Liver (tissue), 8 donors: ENCODE measurements at regions not wholly inside any gene's neighbourhood (a gene's known extent, or its start where the extent isn't known, plus 50 kb on each side); places are given as distances from the start of the nearest gene placed in this dataset.

ENCODE experiments used
- DNase-seq: peaks from one replicate; pipeline ENCODE4 v3.0.0-alpha.2; 2017; ENCODE audit warnings: low spot score
- H3K27ac ChIP-seq, 2 donors: one replicate each; pipeline ENCODE4 v1.7.0; 2013; ENCODE audit warnings: inconsistent platforms in 2 of 2, low read length in 2 of 2, control low read depth in 1 of 2, low read depth in 1 of 2, mild to moderate bottlenecking in 1 of 2
- H3K27me3 ChIP-seq, 4 donors: one replicate each; pipeline versions ENCODE4 v1.6.1 to v1.7.0; 2013; ENCODE audit warnings: low read length in 3 of 4, inconsistent platforms in 1 of 4, mild to moderate bottlenecking in 1 of 4, moderate library complexity in 1 of 4; ENCODE audit not compliant: control insufficient read depth in 4 of 4, insufficient read depth in 4 of 4
- H3K36me3 ChIP-seq, 4 donors: one replicate each; pipeline versions ENCODE4 v1.6.1 to v1.7.0; 2013; ENCODE audit warnings: low read length in 3 of 4, mild to moderate bottlenecking in 3 of 4, low read depth in 1 of 4, moderate library complexity in 1 of 4; ENCODE audit not compliant: control insufficient read depth in 4 of 4, insufficient read depth in 3 of 4
- H3K4me1 ChIP-seq, 4 donors: one replicate each; pipeline versions ENCODE4 v1.6.1 to v1.7.0; 2013; ENCODE audit warnings: low read length in 3 of 4, mild to moderate bottlenecking in 3 of 4, moderate library complexity in 1 of 4; ENCODE audit not compliant: control insufficient read depth in 4 of 4, insufficient read depth in 4 of 4
- H3K4me3 ChIP-seq, 3 donors: one replicate each; pipeline versions ENCODE4 v1.6.1 to v1.7.0; 2013; ENCODE audit warnings: low read length in 3 of 3, control low read depth in 1 of 3, low read depth in 1 of 3, mild to moderate bottlenecking in 1 of 3
- H3K9ac ChIP-seq, 2 donors: one replicate each; pipeline ENCODE4 v1.7.0; 2013; ENCODE audit warnings: low read length in 2 of 2, mild to moderate bottlenecking in 2 of 2, moderate library complexity in 2 of 2, control low read depth in 1 of 2, low read depth in 1 of 2
- H3K9me3 ChIP-seq, 4 donors: one replicate each; pipeline versions ENCODE4 v1.6.1 to v1.7.0; 2013; ENCODE audit warnings: low read length in 3 of 4; ENCODE audit not compliant: control insufficient read depth in 4 of 4
- EGR1 ChIP-seq, 2 donors: IDR thresholded peaks; 2 replicates each; pipeline ENCODE4 v1.6.1; 2016 to 2018; ENCODE audit warnings: antibody characterized with exemption in 2 of 2, low read depth in 2 of 2
- FOXA1 ChIP-seq: IDR thresholded peaks from 2 replicates; pipeline ENCODE4 v1.6.1; 2016; ENCODE audit warnings: antibody characterized with exemption
- FOXA2 ChIP-seq: IDR thresholded peaks from 2 replicates; pipeline ENCODE4 v1.6.1; 2016; ENCODE audit warnings: antibody characterized with exemption
- HNF4A ChIP-seq, 2 donors: conservative IDR thresholded peaks; 2 replicates each; pipeline ENCODE4 v1.6.1; 2016; ENCODE audit warnings: antibody characterized with exemption in 2 of 2, mild to moderate bottlenecking in 2 of 2
- HNF4G ChIP-seq: IDR thresholded peaks from 2 replicates; pipeline ENCODE4 v1.6.1; 2016; ENCODE audit warnings: antibody characterized with exemption
- NR2F2 ChIP-seq: IDR thresholded peaks from 2 replicates; pipeline ENCODE4 v1.6.1; 2016; ENCODE audit warnings: antibody characterized with exemption
- RAD21 ChIP-seq, 2 donors: IDR thresholded peaks; 2 replicates each; pipeline ENCODE4 v1.6.1; 2016; ENCODE audit warnings: antibody characterized with exemption in 2 of 2, mild to moderate bottlenecking in 2 of 2
- RXRA ChIP-seq, 2 donors: IDR thresholded peaks; 2 replicates each; pipeline ENCODE4 v1.6.1; 2017 to 2018; ENCODE audit warnings: antibody characterized with exemption in 2 of 2, mild to moderate bottlenecking in 1 of 2
- SP1 ChIP-seq: IDR thresholded peaks from 2 replicates; pipeline ENCODE4 v1.6.1; 2018; ENCODE audit warnings: antibody characterized with exemption, mild to moderate bottlenecking
- YY1 ChIP-seq: IDR thresholded peaks from 2 replicates; pipeline ENCODE4 v1.6.1; 2016; ENCODE audit warnings: antibody characterized with exemption, mild to moderate bottlenecking
- WGBS: extraction: QIAGEN DNeasy Blood & Tissue Kit; methylation state at CpG from one replicate; pipeline ENCODE4 v1.1.7; 2013; 5-methylcytosine and 5-hydroxymethylcytosine counted together
- TF ChIP-seq, protein P1 (sequence below): fragments of 150-350 bp; IDR thresholded peaks from 2 replicates; pipeline ENCODE4 v1.5.1; 2017; ENCODE audit warnings: improper control_type of control experiment, low read depth, low read length; ENCODE audit not compliant: missing input control
- TF ChIP-seq, protein P2 (sequence below): IDR thresholded peaks from 2 replicates; pipeline ENCODE4 v1.6.1; 2016; ENCODE audit warnings: antibody characterized with exemption
- TF ChIP-seq, protein P3 (sequence below): IDR thresholded peaks from 2 replicates; pipeline ENCODE4 v1.6.1; 2016; ENCODE audit warnings: antibody characterized with exemption
- donor health status: healthy.
- donor health status: healthy.
- donor health status: healthy.
- donor health status: healthy.
- donor health status: healthy.

DNA sequence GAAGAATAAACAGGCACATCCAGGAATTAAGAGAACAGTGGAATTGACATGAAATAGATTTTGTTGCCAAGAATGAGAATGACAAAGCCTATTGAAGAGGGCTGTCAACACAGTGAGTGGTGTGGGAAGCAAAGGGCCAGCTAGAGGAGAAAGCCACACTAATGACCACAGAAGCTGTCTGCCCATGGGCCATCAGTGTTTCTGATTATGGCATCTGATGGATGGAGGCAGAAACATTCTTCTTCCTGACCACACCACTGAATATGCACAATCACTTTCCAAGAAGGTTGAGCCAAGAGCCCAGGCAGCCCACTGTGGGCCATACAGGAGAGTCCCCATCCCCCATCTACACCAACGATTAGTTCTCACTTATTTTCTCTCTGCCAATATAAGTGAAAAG is 146.0 kb upstream of the SH3BP4 start:
- Histone ChIP-seq H3K27me3 (no peaks in the 10 kb centered on the region), H3K9ac (no peak overlapping the region), H3K36me3 (no peaks in the 10 kb centered on the region), H3K9me3 (no peaks in the 10 kb centered on the region), H3K27ac (no peak overlapping the region), H3K4me3 (no peak overlapping the region), H3K4me1 (peaks cover 2 to 13% (median 8%) of the 10 kb centered on the region in 4 donors)
- DNase-seq, result no peak
- whole genome bisulfite sequencing, result 94% methylated on average over 1 of the region's 1 CpG
- TF ChIP-seq HNF4G (no peak), FOXA1 (no peak)

DNA sequence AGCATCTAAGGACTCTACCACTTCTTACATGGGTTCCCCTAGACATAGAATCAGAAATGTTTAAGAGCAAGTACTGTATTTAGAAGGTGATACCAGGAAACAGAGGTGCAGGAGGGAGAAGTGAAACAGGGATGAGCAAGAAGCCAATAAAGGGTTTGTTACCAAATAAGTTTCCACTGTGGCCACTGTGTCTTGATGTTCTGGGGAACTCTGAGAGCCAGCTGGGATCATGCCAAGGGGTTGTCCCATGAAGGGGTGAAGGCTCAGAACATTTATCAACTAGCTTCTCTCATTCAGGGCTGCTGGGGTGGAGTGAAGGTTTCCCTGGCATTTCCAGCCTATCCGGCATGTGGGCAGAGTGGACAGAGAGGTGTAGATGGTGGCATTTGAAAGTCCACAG is 147.1 kb upstream of the SH3BP4 start:
- H3K27me3 ChIP-seq, result no peaks in the 10 kb centered on the region
- WGBS, result 52% methylated on average over 1 of the region's 1 CpG
- H3K4me3 ChIP-seq, result no peak overlapping the region
- peaks cover 2 to 18% (median 8%) of the 10 kb centered on the region in 4 donors for H3K4me1 ChIP-seq
- no peaks in the 10 kb centered on the region for H3K36me3 ChIP-seq
- TF ChIP-seq, protein P1, sequence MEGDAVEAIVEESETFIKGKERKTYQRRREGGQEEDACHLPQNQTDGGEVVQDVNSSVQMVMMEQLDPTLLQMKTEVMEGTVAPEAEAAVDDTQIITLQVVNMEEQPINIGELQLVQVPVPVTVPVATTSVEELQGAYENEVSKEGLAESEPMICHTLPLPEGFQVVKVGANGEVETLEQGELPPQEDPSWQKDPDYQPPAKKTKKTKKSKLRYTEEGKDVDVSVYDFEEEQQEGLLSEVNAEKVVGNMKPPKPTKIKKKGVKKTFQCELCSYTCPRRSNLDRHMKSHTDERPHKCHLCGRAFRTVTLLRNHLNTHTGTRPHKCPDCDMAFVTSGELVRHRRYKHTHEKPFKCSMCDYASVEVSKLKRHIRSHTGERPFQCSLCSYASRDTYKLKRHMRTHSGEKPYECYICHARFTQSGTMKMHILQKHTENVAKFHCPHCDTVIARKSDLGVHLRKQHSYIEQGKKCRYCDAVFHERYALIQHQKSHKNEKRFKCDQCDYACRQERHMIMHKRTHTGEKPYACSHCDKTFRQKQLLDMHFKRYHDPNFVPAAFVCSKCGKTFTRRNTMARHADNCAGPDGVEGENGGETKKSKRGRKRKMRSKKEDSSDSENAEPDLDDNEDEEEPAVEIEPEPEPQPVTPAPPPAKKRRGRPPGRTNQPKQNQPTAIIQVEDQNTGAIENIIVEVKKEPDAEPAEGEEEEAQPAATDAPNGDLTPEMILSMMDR, result no peak
- TF ChIP-seq EGR1 (IDR thresholded peaks at IDR 0.05; ENCODE audit: low read depth in 2 of 2) (no peak), HNF4G (no peak), SP1 (no peak), NR2F2 (no peak), FOXA1 (no peak), YY1 (no peak)
- no peak overlapping the region for H3K9ac ChIP-seq
- no peak for DNase-seq
- no peaks in the 10 kb centered on the region for H3K9me3 ChIP-seq
- no peak overlapping the region for H3K27ac ChIP-seq

DNA sequence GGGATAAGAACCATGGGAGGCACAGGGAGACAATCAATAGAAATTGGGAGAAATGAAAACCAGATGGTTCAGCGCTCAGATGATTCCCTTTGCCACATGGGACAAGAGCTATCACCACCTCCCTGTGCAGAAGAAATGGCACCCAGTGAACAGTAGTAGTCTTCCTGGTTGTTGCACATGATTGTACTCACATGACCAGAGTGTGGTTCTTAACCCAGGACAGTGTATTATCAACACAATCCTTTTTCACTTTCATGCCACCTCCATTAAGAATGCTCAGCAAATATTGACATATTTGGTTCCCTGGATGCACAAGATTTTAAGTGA is 149.0 kb upstream of the SH3BP4 start:
- no peaks in the 10 kb centered on the region for H3K36me3 ChIP-seq
- no peak for DNase-seq
- TF ChIP-seq YY1 (peak; percentile 10), FOXA2 (no peak)
- no peaks in the 10 kb centered on the region for H3K27me3 ChIP-seq
- H3K9ac ChIP-seq, result no peak overlapping the region
- no peak overlapping the region for H3K27ac ChIP-seq
- H3K9me3 ChIP-seq, result no peaks in the 10 kb centered on the region
- H3K4me3 ChIP-seq, result no peak overlapping the region
- H3K4me1 ChIP-seq, result peaks cover 2 to 18% (median 8%) of the 10 kb centered on the region in 4 donors
- 89% methylated on average over 1 of the region's 1 CpG for WGBS

DNA sequence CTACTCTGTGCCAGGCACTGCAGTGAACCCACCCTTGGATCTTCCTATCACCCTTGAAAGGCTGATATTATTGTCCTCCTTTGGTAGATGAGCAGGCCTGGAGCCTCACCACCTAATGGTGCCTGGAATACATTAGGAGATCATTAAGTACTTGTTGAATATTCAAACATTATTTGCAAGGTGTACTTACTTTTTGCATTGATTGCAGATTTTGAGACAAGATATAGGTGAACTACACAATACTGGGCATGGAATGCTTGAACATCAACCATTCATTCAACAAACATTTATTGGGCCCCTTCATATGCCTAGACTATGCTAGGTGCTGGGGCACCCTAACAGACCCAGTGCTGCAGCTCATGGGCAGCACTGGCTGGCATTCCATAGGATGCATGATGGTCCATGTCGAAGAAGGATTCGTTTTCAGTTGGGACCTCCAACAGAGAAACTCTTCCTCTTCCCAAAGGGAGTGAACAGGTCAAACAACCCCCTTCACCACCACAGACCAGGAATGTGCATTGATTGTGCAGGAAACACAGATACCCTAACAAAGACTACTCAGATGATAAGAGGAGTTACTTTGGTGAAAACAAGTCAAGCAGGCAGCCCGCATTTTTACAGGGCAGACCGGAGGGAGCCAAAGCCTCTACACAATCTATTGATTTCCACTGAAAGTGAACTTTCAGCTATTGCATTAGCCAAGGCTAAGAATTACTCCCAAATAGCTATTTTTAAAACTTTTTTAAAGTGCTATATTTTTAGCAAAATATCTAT is 149.6 kb upstream of the SH3BP4 start:
- Histone ChIP-seq H3K4me1 (peaks cover 2 to 18% (median 8%) of the 10 kb centered on the region in 4 donors), H3K4me3 (no peak overlapping the region), H3K27me3 (no peaks in the 10 kb centered on the region), H3K9ac (no peak overlapping the region), H3K9me3 (no peaks in the 10 kb centered on the region), H3K36me3 (no peaks in the 10 kb centered on the region), H3K27ac (no peak overlapping the region)
- DNase-seq, result no peak
- WGBS, result 62% methylated on average over 4 of the region's 4 CpGs
- TF ChIP-seq EGR1 (IDR thresholded peaks at IDR 0.05; ENCODE audit: low read depth in 2 of 2) (no peak), SP1 (no peak), HNF4A (conservative IDR thresholded peaks at IDR 0.05) (peak; percentile 43 to 66), RXRA (IDR thresholded peaks at IDR 0.05) (no peak), NR2F2 (no peak), YY1 (peak; percentile 34), RAD21 (IDR thresholded peaks at IDR 0.05) (peak in 1 of 2 donors; percentile 47)
- TF ChIP-seq, protein P1, result no peak
- TF ChIP-seq, protein P2, sequence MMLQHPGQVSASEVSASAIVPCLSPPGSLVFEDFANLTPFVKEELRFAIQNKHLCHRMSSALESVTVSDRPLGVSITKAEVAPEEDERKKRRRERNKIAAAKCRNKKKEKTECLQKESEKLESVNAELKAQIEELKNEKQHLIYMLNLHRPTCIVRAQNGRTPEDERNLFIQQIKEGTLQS, result no peak
- TF ChIP-seq, protein P3, sequence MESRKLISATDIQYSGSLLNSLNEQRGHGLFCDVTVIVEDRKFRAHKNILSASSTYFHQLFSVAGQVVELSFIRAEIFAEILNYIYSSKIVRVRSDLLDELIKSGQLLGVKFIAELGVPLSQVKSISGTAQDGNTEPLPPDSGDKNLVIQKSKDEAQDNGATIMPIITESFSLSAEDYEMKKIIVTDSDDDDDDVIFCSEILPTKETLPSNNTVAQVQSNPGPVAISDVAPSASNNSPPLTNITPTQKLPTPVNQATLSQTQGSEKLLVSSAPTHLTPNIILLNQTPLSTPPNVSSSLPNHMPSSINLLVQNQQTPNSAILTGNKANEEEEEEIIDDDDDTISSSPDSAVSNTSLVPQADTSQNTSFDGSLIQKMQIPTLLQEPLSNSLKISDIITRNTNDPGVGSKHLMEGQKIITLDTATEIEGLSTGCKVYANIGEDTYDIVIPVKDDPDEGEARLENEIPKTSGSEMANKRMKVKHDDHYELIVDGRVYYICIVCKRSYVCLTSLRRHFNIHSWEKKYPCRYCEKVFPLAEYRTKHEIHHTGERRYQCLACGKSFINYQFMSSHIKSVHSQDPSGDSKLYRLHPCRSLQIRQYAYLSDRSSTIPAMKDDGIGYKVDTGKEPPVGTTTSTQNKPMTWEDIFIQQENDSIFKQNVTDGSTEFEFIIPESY, result no peak
